ENCODE measurements at regions not wholly inside any gene's neighbourhood (a gene's known extent, or its start where the extent isn't known, plus 50 kb on each side); places are given as distances from the start of the nearest gene placed in this dataset.

- Histone ChIP-seq H3K27me3 (no peaks in the 10 kb centered on the region), H3K27ac (no peak overlapping the region), H3K4me3 (no peak overlapping the region), H3K36me3 (replicated peaks in 1 of 2; ENCODE audit: insufficient read depth in 1 of 2, low read depth in 2 of 2) (no peaks in the 10 kb centered on the region), H3K4me1 (no peaks in the 10 kb centered on the region), H3K9me3 (no peaks in the 10 kb centered on the region)
- intact Hi-C loops (cut with DNase I), result no loop called here
- TF ChIP-seq, protein P1, sequence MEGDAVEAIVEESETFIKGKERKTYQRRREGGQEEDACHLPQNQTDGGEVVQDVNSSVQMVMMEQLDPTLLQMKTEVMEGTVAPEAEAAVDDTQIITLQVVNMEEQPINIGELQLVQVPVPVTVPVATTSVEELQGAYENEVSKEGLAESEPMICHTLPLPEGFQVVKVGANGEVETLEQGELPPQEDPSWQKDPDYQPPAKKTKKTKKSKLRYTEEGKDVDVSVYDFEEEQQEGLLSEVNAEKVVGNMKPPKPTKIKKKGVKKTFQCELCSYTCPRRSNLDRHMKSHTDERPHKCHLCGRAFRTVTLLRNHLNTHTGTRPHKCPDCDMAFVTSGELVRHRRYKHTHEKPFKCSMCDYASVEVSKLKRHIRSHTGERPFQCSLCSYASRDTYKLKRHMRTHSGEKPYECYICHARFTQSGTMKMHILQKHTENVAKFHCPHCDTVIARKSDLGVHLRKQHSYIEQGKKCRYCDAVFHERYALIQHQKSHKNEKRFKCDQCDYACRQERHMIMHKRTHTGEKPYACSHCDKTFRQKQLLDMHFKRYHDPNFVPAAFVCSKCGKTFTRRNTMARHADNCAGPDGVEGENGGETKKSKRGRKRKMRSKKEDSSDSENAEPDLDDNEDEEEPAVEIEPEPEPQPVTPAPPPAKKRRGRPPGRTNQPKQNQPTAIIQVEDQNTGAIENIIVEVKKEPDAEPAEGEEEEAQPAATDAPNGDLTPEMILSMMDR (IDR thresholded peaks at IDR 0.05), result no peak
- TF ChIP-seq POLR2A (IDR thresholded peaks at IDR 0.05), result no peak
- ATAC-seq, result no peak
- DNase-seq, result no peak
- WGBS, 2 donors, result 68 to 80% methylated on average over 2 of the region's 2 CpGs
Observed at GRCh38 chr3:181616088-181617070, 95.3 kb upstream of the SOX2 start.

DNA sequence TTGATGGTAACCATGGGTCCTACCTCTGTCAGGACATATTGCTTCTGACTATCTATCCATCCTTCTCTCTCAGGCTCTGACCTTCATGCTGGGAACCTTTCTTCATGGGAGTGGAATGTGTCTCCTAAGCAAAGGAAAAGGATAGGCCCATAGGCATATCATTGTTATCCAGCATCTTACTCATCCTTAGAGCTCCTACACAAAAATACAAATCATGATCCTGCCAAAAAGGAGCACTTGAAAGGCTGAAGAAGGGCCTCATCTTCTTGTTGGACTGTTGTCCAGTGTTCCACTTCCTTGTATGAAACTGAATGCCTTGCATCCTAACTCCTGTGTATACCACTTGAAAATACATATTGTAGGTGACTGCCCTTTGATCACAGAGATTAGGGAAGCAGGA, 96.1 kb upstream of the SOX2 start:
- H3K27me3 ChIP-seq, result no peaks in the 10 kb centered on the region
- intact Hi-C loops (cut with DNase I), result no loop called here
- no peak overlapping the region for H3K4me3 ChIP-seq
- H3K27ac ChIP-seq, result no peak overlapping the region
- DNase-seq (no peak), ATAC-seq (no peak)
- no peaks in the 10 kb centered on the region for H3K36me3 ChIP-seq (replicated peaks in 1 of 2; ENCODE audit: insufficient read depth in 1 of 2, low read depth in 2 of 2)
- H3K4me1 ChIP-seq, result no peaks in the 10 kb centered on the region
- H3K9me3 ChIP-seq, result no peaks in the 10 kb centered on the region
- TF ChIP-seq, protein P1 (IDR thresholded peaks at IDR 0.05), result no peak
- no peak for TF ChIP-seq POLR2A (IDR thresholded peaks at IDR 0.05)

DNA sequence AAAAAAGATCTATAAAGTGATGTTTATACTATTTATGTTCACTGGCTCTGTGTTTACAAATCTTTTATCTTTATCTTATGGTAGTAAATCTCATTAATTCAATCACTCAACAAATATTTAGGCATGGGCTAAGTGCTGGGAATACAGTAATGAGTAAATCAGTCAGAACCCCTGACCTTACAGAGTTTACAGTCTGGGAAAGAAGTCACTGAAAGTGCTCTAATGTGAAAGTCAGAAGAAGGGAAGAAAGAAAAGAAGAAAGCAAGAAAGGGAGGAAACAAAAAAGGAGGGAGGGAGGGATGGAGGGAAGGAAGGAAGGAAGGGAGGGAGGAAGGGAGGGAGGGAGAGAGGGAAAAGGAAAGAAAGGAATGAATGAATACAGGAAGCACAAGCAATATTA, 96.8 kb upstream of the SOX2 start:
- no peaks in the 10 kb centered on the region for H3K4me1 ChIP-seq
- H3K4me3 ChIP-seq, result no peak overlapping the region
- no peaks in the 10 kb centered on the region for H3K9me3 ChIP-seq
- no peak for TF ChIP-seq POLR2A (IDR thresholded peaks at IDR 0.05)
- TF ChIP-seq, protein P1 (IDR thresholded peaks at IDR 0.05), result no peak
- no peak overlapping the region for H3K27ac ChIP-seq
- no peaks in the 10 kb centered on the region for H3K36me3 ChIP-seq (replicated peaks in 1 of 2; ENCODE audit: insufficient read depth in 1 of 2, low read depth in 2 of 2)
- no peaks in the 10 kb centered on the region for H3K27me3 ChIP-seq
- DNase-seq (no peak), ATAC-seq (no peak)
- intact Hi-C loops (cut with DNase I), result no loop called here

GRCh38 chr3:181613813-181614212, 97.9 kb upstream of the SOX2 start:
- no peak for ATAC-seq
- H3K4me3 ChIP-seq, result no peak overlapping the region
- TF ChIP-seq, protein P1 (IDR thresholded peaks at IDR 0.05), result no peak
- TF ChIP-seq POLR2A (IDR thresholded peaks at IDR 0.05), result no peak
- no peak for DNase-seq
- WGBS, 2 donors, result 52 to 67% methylated on average over 1 of the region's 1 CpG
- H3K4me1 ChIP-seq, result no peaks in the 10 kb centered on the region
- no peaks in the 10 kb centered on the region for H3K36me3 ChIP-seq (replicated peaks in 1 of 2; ENCODE audit: insufficient read depth in 1 of 2, low read depth in 2 of 2)
- intact Hi-C loops (cut with DNase I), result no loop called here
- no peaks in the 10 kb centered on the region for H3K27me3 ChIP-seq
- no peaks in the 10 kb centered on the region for H3K9me3 ChIP-seq
- no peak overlapping the region for H3K27ac ChIP-seq

DNA sequence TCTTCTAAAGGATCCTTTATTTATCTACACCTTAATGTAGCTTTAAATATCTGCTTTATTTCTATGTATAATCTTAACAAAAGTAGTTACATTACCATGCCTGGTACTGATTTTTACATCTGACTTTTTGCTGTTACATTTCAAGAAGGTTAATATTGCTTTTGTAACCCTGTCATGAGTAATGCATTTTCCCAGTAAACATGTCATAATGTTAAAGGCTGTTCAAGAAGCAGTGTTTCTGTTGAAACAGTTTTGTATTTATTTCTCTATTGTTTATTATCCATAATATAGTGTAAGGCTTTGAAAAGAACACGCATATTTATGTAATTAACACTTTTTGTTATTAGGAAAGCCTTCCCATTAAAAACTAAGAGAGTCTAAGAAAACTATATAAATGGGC, 98.5 kb upstream of the SOX2 start:
- no peak overlapping the region for H3K4me3 ChIP-seq
- ATAC-seq (no peak), DNase-seq (no peak)
- no peak overlapping the region for H3K27ac ChIP-seq
- intact Hi-C loops (cut with DNase I), result no loop called here
- TF ChIP-seq POLR2A (IDR thresholded peaks at IDR 0.05), result no peak
- TF ChIP-seq, protein P1 (IDR thresholded peaks at IDR 0.05), result no peak
- H3K9me3 ChIP-seq, result no peaks in the 10 kb centered on the region
- H3K4me1 ChIP-seq, result no peaks in the 10 kb centered on the region
- 65 to 74% methylated on average over 1 of the region's 1 CpG for WGBS, 2 donors
- no peaks in the 10 kb centered on the region for H3K27me3 ChIP-seq
- H3K36me3 ChIP-seq (replicated peaks in 1 of 2; ENCODE audit: insufficient read depth in 1 of 2, low read depth in 2 of 2), result no peaks in the 10 kb centered on the region

Measured in body of pancreas (tissue), 4 donors.